Right lobe of liver (tissue), 6 donors: ENCODE measurements at regions not wholly inside any gene's neighbourhood (a gene's known extent, or its start where the extent isn't known, plus 50 kb on each side); places are given as distances from the start of the nearest gene placed in this dataset.
A peak's percentile ranks its signal among the peaks of the same experiment; 100 is the strongest.

Experiments
- ATAC-seq, 4 donors: fragments of 200-7000 bp; cut with Tn5 transposase; one replicate each; pipeline ENCODE4 v1.9.1; 2020; ENCODE audit warnings: mild to moderate bottlenecking in 4 of 4, moderate library complexity in 4 of 4
- DNase-seq, 3 donors: peaks; one replicate each; pipeline ENCODE4 v3.0.0-alpha.2; 2020
- H3K27ac ChIP-seq, 3 donors: fragments of 200-600 bp; one replicate each; pipeline ENCODE4 v1.8.0; 2022
- H3K27me3 ChIP-seq, 2 donors: fragments of 200-600 bp; one replicate each; pipeline ENCODE4 v1.8.0; 2022
- H3K36me3 ChIP-seq, 4 donors: fragments of 200-600 bp; sonication (generic) in 1 of 4; one replicate each; pipeline versions ENCODE4 v1.5.1 to v1.8.0; 2017 to 2022; ENCODE audit warnings: control low read depth in 1 of 4
- H3K4me1 ChIP-seq, 4 donors: fragments of 200-600 bp; sonication (generic) in 1 of 4; one replicate each; pipeline versions ENCODE4 v1.5.1 to v1.8.0; 2017 to 2022; ENCODE audit warnings: control low read depth in 1 of 4
- H3K4me3 ChIP-seq, 3 donors: fragments of 200-600 bp; one replicate each; pipeline ENCODE4 v1.8.0; 2022
- H3K9me3 ChIP-seq, 4 donors: fragments of 200-600 bp; sonication (generic) in 1 of 4; one replicate each; pipeline versions ENCODE4 v1.5.1 to v1.8.0; 2017 to 2022; ENCODE audit warnings: control low read depth in 1 of 4
- POLR2A ChIP-seq: fragments of 450-650 bp; IDR thresholded peaks from one replicate; pipeline ENCODE4 v1.6.1; 2017; ENCODE audit warnings: antibody characterized with exemption, mild to moderate bottlenecking
- WGBS: methylation state at CpG from one replicate; pipeline ENCODE4 v1.1.6; 2018; ENCODE audit warnings: low coverage, low lambda C conversion rate; ENCODE audit not compliant: insufficient coverage; ENCODE audit errors: missing lambda C conversion rate; 5-methylcytosine and 5-hydroxymethylcytosine counted together
- intact Hi-C, 2 donors: fragments of 100-400 bp; cut with DNase I; formaldehyde crosslinking; loops; one replicate each; pipeline versions ENCODE4 v1.11.2 to v1.14.1; 2022
- TF ChIP-seq, protein P1 (sequence below), 4 donors: fragments of 200-600 bp in 3 of 4; fragments of 450-650 bp in 1 of 4; IDR thresholded peaks; one replicate each; pipeline versions ENCODE4 v1.5.1 to v1.8.0; 2016 to 2022; ENCODE audit warnings: antibody characterized with exemption in 4 of 4, mild to moderate bottlenecking in 2 of 4
- donor health status: DM: no; HTN: yes; CAD: no.
- donor health status: DM: no; HTN: no; CAD: no.
- donor health status: DM: no; HTN: no; CAD: no.
- donor health status: DM: no; HTN: yes; CAD: no.
- donor health status: DM: no; HTN: yes; CAD: no.

DNA sequence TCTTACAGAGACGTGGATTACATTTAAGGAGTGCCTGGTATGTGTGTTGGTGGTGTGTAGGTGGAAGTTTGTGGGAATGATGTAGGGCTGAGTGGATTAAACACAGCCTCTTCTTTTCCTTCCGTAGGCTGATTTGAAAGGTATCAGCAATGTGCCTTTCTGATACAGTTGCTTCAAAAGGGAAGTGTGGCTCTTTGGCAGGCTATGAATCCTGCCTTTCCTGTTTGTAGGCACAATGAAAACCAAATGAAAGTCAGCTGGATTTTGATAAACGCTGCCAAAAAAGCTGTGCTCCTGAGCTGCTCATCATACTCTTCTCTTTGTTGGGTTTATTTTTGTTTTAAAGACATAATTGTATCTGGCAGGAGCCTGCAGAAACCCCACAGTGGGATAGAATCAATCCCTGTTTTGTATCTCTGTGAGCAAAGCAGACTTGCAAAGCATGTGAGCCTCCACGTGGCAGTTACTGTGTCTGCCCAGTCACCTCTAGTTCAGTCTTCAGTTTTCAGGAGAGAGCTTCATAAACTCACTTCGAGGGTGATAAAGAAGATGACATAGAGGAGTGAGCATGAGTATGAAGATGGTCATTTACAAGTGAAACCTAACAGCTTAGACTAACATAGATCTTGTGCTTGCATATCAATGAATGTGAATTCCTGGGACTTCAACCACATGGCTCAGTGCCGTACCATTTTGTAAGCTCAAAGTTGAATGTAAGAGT lies 655.7 kb upstream of the KIRREL3 start:
- intact Hi-C loops = no loop called here
- Histone ChIP-seq H3K9me3 (peaks cover 0 to under 1% (median 0%) of the 10 kb centered on the region in 4 donors), H3K36me3 (no peaks in the 10 kb centered on the region), H3K27ac (no peak overlapping the region), H3K4me1 (no peaks in the 10 kb centered on the region), H3K27me3 (no peaks in the 10 kb centered on the region), H3K4me3 (no peak overlapping the region)
- WGBS = 33% methylated on average over 6 of the region's 6 CpGs
- TF ChIP-seq, protein P1, sequence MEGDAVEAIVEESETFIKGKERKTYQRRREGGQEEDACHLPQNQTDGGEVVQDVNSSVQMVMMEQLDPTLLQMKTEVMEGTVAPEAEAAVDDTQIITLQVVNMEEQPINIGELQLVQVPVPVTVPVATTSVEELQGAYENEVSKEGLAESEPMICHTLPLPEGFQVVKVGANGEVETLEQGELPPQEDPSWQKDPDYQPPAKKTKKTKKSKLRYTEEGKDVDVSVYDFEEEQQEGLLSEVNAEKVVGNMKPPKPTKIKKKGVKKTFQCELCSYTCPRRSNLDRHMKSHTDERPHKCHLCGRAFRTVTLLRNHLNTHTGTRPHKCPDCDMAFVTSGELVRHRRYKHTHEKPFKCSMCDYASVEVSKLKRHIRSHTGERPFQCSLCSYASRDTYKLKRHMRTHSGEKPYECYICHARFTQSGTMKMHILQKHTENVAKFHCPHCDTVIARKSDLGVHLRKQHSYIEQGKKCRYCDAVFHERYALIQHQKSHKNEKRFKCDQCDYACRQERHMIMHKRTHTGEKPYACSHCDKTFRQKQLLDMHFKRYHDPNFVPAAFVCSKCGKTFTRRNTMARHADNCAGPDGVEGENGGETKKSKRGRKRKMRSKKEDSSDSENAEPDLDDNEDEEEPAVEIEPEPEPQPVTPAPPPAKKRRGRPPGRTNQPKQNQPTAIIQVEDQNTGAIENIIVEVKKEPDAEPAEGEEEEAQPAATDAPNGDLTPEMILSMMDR (IDR thresholded peaks at IDR 0.05) = no peak
- no peak for TF ChIP-seq POLR2A
- peak in 3 of 4 donors; percentile 21 to 38 (median 29) for ATAC-seq
- DNase-seq = no peak

DNA sequence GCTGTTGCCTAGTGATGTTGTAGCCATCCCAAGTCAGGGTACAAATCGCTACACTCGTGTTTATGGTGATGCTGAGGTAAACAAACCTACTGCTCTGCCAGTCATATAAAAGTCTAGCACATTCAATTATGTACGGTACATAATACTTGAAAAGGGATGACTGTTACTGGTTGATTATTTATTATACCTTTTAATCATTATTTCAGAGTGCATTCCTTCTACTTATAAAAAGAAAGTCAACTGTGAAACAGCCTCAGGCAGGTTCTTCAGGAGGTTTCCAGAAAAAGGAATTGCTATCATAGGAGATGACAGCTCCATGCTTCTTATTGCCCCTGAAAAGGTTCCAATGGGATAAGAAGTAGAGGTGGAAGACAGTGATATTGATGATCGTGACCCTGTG lies 652.5 kb upstream of the KIRREL3 start:
- Histone ChIP-seq H3K36me3 (no peaks in the 10 kb centered on the region), H3K4me1 (peaks cover 0 to 14% (median 2%) of the 10 kb centered on the region in 4 donors), H3K9me3 (no peaks in the 10 kb centered on the region), H3K27me3 (no peaks in the 10 kb centered on the region), H3K27ac (no peak overlapping the region), H3K4me3 (no peak overlapping the region)
- WGBS = 83% methylated on average over 4 of the region's 4 CpGs
- TF ChIP-seq, protein P1 (IDR thresholded peaks at IDR 0.05) = no peak
- TF ChIP-seq POLR2A = no peak
- no peak for ATAC-seq
- intact Hi-C loops = no loop called here
- no peak for DNase-seq

DNA sequence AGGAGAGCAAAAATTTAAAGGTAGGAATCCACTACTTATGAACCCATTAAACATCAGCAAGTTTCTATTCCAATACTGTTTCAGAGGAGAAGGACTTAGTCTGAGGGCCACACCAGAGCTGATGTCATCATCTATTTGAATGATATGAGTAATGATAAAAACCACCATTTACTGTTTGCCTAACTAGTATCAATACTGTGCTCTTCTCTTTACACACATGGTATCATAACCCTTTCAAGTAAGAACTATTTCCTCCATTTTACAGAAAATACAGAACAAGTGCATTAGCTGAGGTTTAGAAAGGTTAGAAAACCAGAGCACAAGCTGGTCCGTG lies 651.3 kb upstream of the KIRREL3 start:
- H3K27me3 ChIP-seq = no peaks in the 10 kb centered on the region
- peak in 1 of 4 donors; percentile 86 for ATAC-seq
- no peak overlapping the region for H3K27ac ChIP-seq
- H3K4me3 ChIP-seq = no peak overlapping the region
- WGBS = 89% methylated on average over 1 of the region's 1 CpG
- TF ChIP-seq POLR2A = no peak
- TF ChIP-seq, protein P1 (IDR thresholded peaks at IDR 0.05) = no peak
- intact Hi-C loops = no loop called here
- H3K4me1 ChIP-seq = peaks cover 0 to 14% (median 2%) of the 10 kb centered on the region in 4 donors
- H3K36me3 ChIP-seq = no peaks in the 10 kb centered on the region
- DNase-seq = no peak
- no peaks in the 10 kb centered on the region for H3K9me3 ChIP-seq

GRCh38 chr11:127651175-127651887 lies 650.8 kb upstream of the KIRREL3 start:
- H3K27ac ChIP-seq = no peak overlapping the region
- ATAC-seq (peak in 1 of 4 donors; percentile 33), DNase-seq (no peak)
- no peak overlapping the region for H3K4me3 ChIP-seq
- H3K9me3 ChIP-seq = no peaks in the 10 kb centered on the region
- 68% methylated on average over 5 of the region's 5 CpGs for WGBS
- peaks cover 0 to 14% (median 2%) of the 10 kb centered on the region in 4 donors for H3K4me1 ChIP-seq
- intact Hi-C loops = no loop called here
- no peaks in the 10 kb centered on the region for H3K36me3 ChIP-seq
- TF ChIP-seq POLR2A = no peak
- TF ChIP-seq, protein P1 (IDR thresholded peaks at IDR 0.05) = no peak
- no peaks in the 10 kb centered on the region for H3K27me3 ChIP-seq
